Panc1 (cell line): ENCODE measurements at regions not wholly inside any gene's neighbourhood (a gene's known extent, or its start where the extent isn't known, plus 50 kb on each side); places are given as distances from the start of the nearest gene placed in this dataset.

Experiments used
- ATAC-seq: fragments of 200-7000 bp; cut with Tn5 transposase; 2 replicates; pipeline ENCODE4 v1.9.1; 2020; ENCODE audit warnings: mild to moderate bottlenecking, moderate library complexity
- BruUV-seq: library from RNA; stranded (reverse); fragments of 400-500 nt; replicated peaks from 2 replicates; lab custom pipeline; 2021; lab: Mats Ljungman, UMichigan
- CTCF ChIA-PET: fragments of 300-600 bp; sonication (Branson Sonifier 250); formaldehyde crosslinking; loops from one replicate; lab custom pipeline; 2022; ENCODE audit warnings: antibody characterized with exemption; lab: Charles Lee
- POLR2A ChIA-PET: fragments of 300-600 bp; sonication (Branson Sonifier 250); formaldehyde crosslinking; loops from one replicate; lab custom pipeline; 2022; ENCODE audit warnings: antibody characterized with exemption; lab: Charles Lee
- DNase-seq: peaks from one replicate; pipeline ENCODE4 v3.0.0-alpha.2; 2010; ENCODE audit warnings: low read depth, low spot score
- H3K27ac ChIP-seq: 2 replicates; pipeline ENCODE4 v1.5.1; 2011; ENCODE audit warnings: mild to moderate bottlenecking, low read length, inconsistent platforms
- H3K27me3 ChIP-seq: fragments of 200-500 bp; sonication (Bioruptor generic); 2 replicates; pipeline ENCODE4 v1.6.0; 2014; ENCODE audit warnings: low read length, inconsistent platforms; ENCODE audit not compliant: control insufficient read depth, insufficient read depth
- H3K36me3 ChIP-seq: fragments of 200-500 bp; sonication (Bioruptor generic); 2 replicates; pipeline ENCODE4 v1.5.1; 2014; ENCODE audit warnings: inconsistent platforms, mild to moderate bottlenecking, low read length, moderate library complexity; ENCODE audit not compliant: control insufficient read depth, insufficient read depth
- H3K4me1 ChIP-seq: 2 replicates; pipeline ENCODE4 v1.5.1; 2011; ENCODE audit warnings: inconsistent platforms, mild to moderate bottlenecking, low read length, moderate library complexity; ENCODE audit not compliant: control insufficient read depth, insufficient read depth
- H3K4me3 ChIP-seq, 2 experiments: 2 replicates each; pipeline ENCODE4 v1.5.1; 2011 to 2012; ENCODE audit warnings: low read depth in 2 of 2, low read length in 2 of 2, mild to moderate bottlenecking in 2 of 2, inconsistent platforms in 1 of 2, moderate library complexity in 1 of 2
- H3K9me3 ChIP-seq: fragments of 200-500 bp; sonication (Bioruptor generic); 2 replicates; pipeline ENCODE4 v1.5.1; 2014; ENCODE audit warnings: low read depth, mild to moderate bottlenecking, inconsistent platforms, low read length, moderate library complexity; ENCODE audit not compliant: control insufficient read depth, insufficient read depth
- POLR2AphosphoS5 ChIP-seq: IDR thresholded peaks from 2 replicates; pipeline ENCODE4 v1.6.1; 2012; ENCODE audit warnings: mild to moderate bottlenecking, low read depth, low read length, moderate library complexity
- REST ChIP-seq, 2 experiments: IDR thresholded peaks; 2 replicates each; pipeline ENCODE4 v1.6.1; 2011 to 2012; ENCODE audit warnings: low read depth in 2 of 2, control low read depth in 1 of 2, low read length in 1 of 2, mild to moderate bottlenecking in 1 of 2, moderate library complexity in 1 of 2; ENCODE audit not compliant: insufficient read depth in 1 of 2
- SIN3A ChIP-seq: IDR thresholded peaks from 2 replicates; pipeline ENCODE4 v1.6.1; 2012; ENCODE audit warnings: low read depth, mild to moderate bottlenecking, low read length, moderate library complexity, borderline replicate concordance; ENCODE audit not compliant: insufficient read depth
- TCF7L2 ChIP-seq: IDR thresholded peaks from 2 replicates; pipeline ENCODE4 v1.6.1; 2011; ENCODE audit warnings: mild to moderate bottlenecking, low read depth, low read length, inconsistent platforms
- in situ Hi-C: cut with HindIII; loops from 2 replicates; pipeline ENCODE4 v1.10.0; 2016; ENCODE audit warnings: low sequenced_read_pairs, low pct_unique_long_range_greater_than_20kb
- intact Hi-C: fragments of 100-400 bp; cut with micrococcal nuclease; formaldehyde crosslinking; loops from one replicate; pipeline ENCODE4 v1.10.0; 2022; ENCODE audit not compliant: unreplicated experiment
- TF ChIP-seq, protein P1 (sequence below): fragments of 450-650 bp; IDR thresholded peaks from 2 replicates; pipeline ENCODE4 v1.5.1; 2017; ENCODE audit warnings: mild to moderate bottlenecking

DNA sequence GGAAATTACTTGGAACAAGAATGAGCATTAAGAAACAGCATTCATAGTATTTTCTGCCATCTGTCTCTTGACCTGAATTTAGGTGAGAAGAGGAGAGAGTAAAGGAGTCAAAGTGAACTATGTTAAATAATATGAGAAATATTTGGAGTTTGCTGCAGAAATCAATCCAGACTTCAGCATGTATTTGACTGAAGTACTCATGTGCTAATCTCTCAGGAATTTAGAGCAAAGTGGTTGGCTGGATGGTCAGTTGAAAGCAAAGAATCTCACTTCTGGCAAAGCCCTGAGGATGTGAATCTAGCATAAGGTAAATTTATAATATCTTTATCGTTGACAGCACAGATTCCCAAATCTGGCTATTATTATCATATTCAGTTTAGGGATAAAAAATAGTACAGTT lies 394.3 kb downstream of the PCDH17 start:
- no peak overlapping the region for H3K4me3 ChIP-seq
- no TSS peak for BruUV-seq
- in situ Hi-C loops = no loop called here
- no peaks in the 10 kb centered on the region for H3K4me1 ChIP-seq
- ATAC-seq (no peak), DNase-seq (no peak)
- CTCF ChIA-PET = no interaction called here
- no peaks in the 10 kb centered on the region for H3K36me3 ChIP-seq
- H3K27ac ChIP-seq = no peak overlapping the region
- no peaks in the 10 kb centered on the region for H3K27me3 ChIP-seq
- TF ChIP-seq SIN3A (no peak), POLR2AphosphoS5 (no peak), TCF7L2 (no peak), REST (IDR thresholded peaks at IDR 0.05; ENCODE audit: insufficient read depth in 1 of 2, low read depth in 2 of 2, low read length in 1 of 2) (no peak)
- TF ChIP-seq, protein P1, sequence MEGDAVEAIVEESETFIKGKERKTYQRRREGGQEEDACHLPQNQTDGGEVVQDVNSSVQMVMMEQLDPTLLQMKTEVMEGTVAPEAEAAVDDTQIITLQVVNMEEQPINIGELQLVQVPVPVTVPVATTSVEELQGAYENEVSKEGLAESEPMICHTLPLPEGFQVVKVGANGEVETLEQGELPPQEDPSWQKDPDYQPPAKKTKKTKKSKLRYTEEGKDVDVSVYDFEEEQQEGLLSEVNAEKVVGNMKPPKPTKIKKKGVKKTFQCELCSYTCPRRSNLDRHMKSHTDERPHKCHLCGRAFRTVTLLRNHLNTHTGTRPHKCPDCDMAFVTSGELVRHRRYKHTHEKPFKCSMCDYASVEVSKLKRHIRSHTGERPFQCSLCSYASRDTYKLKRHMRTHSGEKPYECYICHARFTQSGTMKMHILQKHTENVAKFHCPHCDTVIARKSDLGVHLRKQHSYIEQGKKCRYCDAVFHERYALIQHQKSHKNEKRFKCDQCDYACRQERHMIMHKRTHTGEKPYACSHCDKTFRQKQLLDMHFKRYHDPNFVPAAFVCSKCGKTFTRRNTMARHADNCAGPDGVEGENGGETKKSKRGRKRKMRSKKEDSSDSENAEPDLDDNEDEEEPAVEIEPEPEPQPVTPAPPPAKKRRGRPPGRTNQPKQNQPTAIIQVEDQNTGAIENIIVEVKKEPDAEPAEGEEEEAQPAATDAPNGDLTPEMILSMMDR = no peak
- no peaks in the 10 kb centered on the region for H3K9me3 ChIP-seq
- intact Hi-C loops = no loop called here
- POLR2A ChIA-PET = no interaction called here

GRCh38 chr13:58032676-58033460 lies 401.3 kb downstream of the PCDH17 start:
- Histone ChIP-seq H3K27ac (no peak overlapping the region), H3K36me3 (no peaks in the 10 kb centered on the region), H3K9me3 (no peaks in the 10 kb centered on the region), H3K27me3 (no peaks in the 10 kb centered on the region), H3K4me3 (no peak overlapping the region), H3K4me1 (no peaks in the 10 kb centered on the region)
- in situ Hi-C loops (no loop called here), intact Hi-C loops (no loop called here)
- TF ChIP-seq REST (IDR thresholded peaks at IDR 0.05; ENCODE audit: insufficient read depth in 1 of 2, low read depth in 2 of 2, low read length in 1 of 2) (no peak), TCF7L2 (no peak), POLR2AphosphoS5 (no peak), SIN3A (no peak)
- TF ChIP-seq, protein P1 = no peak
- ATAC-seq = no peak
- BruUV-seq = no TSS peak
- DNase-seq = no peak
- POLR2A ChIA-PET = no interaction called here
- CTCF ChIA-PET = no interaction called here
